GM20431 (cell line): ENCODE measurements at regions not wholly inside any gene's neighbourhood (a gene's known extent, or its start where the extent isn't known, plus 50 kb on each side); places are given as distances from the start of the nearest gene placed in this dataset.

Experiments
- in situ Hi-C: fragments of 300-500 bp; cut with MseI, MboI; formaldehyde crosslinking; loops from one replicate; pipeline ENCODE4 v1.15.0; 2020; ENCODE audit warnings: low sequenced_read_pairs; ENCODE audit not compliant: unreplicated experiment

- in situ Hi-C loops, result no loop called here
These were observed 588.0 kb upstream of the TUSC1 start for GRCh38 chr9:26266146-26266793.

GRCh38 chr9:26264709-26265601 lies 586.7 kb upstream of the TUSC1 start:
- in situ Hi-C loops, result no loop called here

- in situ Hi-C loops, result no loop called here
These were observed 585.2 kb upstream of the TUSC1 start for GRCh38 chr9:26263478-26263877.

- in situ Hi-C loops, result no loop called here
These were observed 584.3 kb upstream of the TUSC1 start for GRCh38 chr9:26262421-26263107.

GRCh38 chr9:26261503-26262330 lies 583.5 kb upstream of the TUSC1 start:
- in situ Hi-C loops, result no loop called here

- in situ Hi-C loops, result no loop called here
These were observed 582.0 kb upstream of the TUSC1 start for GRCh38 chr9:26260238-26260637.

- in situ Hi-C loops, result no loop called here
These were observed 569.6 kb upstream of the TUSC1 start for GRCh38 chr9:26247861-26248260.

GRCh38 chr9:26244661-26245451 lies 566.6 kb upstream of the TUSC1 start:
- in situ Hi-C loops, result no loop called here

GRCh38 chr9:26243726-26244125 lies 565.5 kb upstream of the TUSC1 start:
- in situ Hi-C loops, result no loop called here

- in situ Hi-C loops, result no loop called here
These were observed 564.9 kb upstream of the TUSC1 start for GRCh38 chr9:26243029-26243697.

- in situ Hi-C loops, result no loop called here
These were observed 561.8 kb upstream of the TUSC1 start for GRCh38 chr9:26240020-26240419.

- in situ Hi-C loops, result no loop called here
These were observed 559.0 kb upstream of the TUSC1 start for GRCh38 chr9:26237256-26237655.

- in situ Hi-C loops, result no loop called here
These were observed 556.6 kb upstream of the TUSC1 start for GRCh38 chr9:26234865-26235264.

GRCh38 chr9:26231391-26231790 lies 553.1 kb upstream of the TUSC1 start:
- in situ Hi-C loops, result no loop called here

GRCh38 chr9:26229324-26230054 lies 551.2 kb upstream of the TUSC1 start:
- in situ Hi-C loops, result no loop called here

- in situ Hi-C loops, result no loop called here
These were observed 550.0 kb upstream of the TUSC1 start for GRCh38 chr9:26228273-26228672.

GRCh38 chr9:26221290-26221689 lies 543.0 kb upstream of the TUSC1 start:
- in situ Hi-C loops, result no loop called here

GRCh38 chr9:26220367-26220766 lies 542.1 kb upstream of the TUSC1 start:
- in situ Hi-C loops, result no loop called here
